ENCODE measurements at regions not wholly inside any gene's neighbourhood (a gene's known extent, or its start where the extent isn't known, plus 50 kb on each side); places are given as distances from the start of the nearest gene placed in this dataset.

- no peak overlapping the region for H2AFZ ChIP-seq (ENCODE audit: low read length)
- no peaks in the 10 kb centered on the region for H3K36me3 ChIP-seq (replicated peaks in 1 of 2; ENCODE audit: control insufficient read depth in 2 of 2, insufficient read depth in 2 of 2, low read length in 2 of 2)
- H2BK12ac ChIP-seq (ENCODE audit: low read length), result no peak overlapping the region
- H3K4me3 ChIP-seq (ENCODE audit: low read length in 2 of 2), result no peak overlapping the region
- H4K8ac ChIP-seq (ENCODE audit: low read depth, low read length), result no peak overlapping the region
- H3K27me3 ChIP-seq (ENCODE audit: control insufficient read depth in 3 of 3, insufficient read depth in 3 of 3, low read depth in 1 of 3, low read length in 3 of 3), result peaks cover 0 to 4% (median 0%) of the 10 kb centered on the region in 3 experiments
- H2AK5ac ChIP-seq (ENCODE audit: low read depth, low read length), result no peak overlapping the region
- H3K4ac ChIP-seq (ENCODE audit: low read length), result no peak overlapping the region
- H3K18ac ChIP-seq (ENCODE audit: low read length), result no peak overlapping the region
- no peak for DNase-seq (ENCODE audit: low spot score)
- H3K4me1 ChIP-seq (ENCODE audit: control insufficient read depth in 2 of 2, insufficient read depth in 1 of 2, low read depth in 1 of 2, low read length in 2 of 2), result no peaks in the 10 kb centered on the region
- H3K9me3 ChIP-seq (replicated peaks in 1 of 2; ENCODE audit: control insufficient read depth in 2 of 2, insufficient read depth in 1 of 2, low read depth in 1 of 2, low read length in 2 of 2), result no peaks in the 10 kb centered on the region
- no peak overlapping the region for H3K27ac ChIP-seq (replicated peaks; ENCODE audit: low read length)
- H3K79me1 ChIP-seq (ENCODE audit: low read depth, low read length), result no peaks in the 10 kb centered on the region
- no peak overlapping the region for H2BK120ac ChIP-seq (ENCODE audit: low read depth, low read length)
- H2BK15ac ChIP-seq (ENCODE audit: low read length), result no peak overlapping the region
- no peak overlapping the region for H4K91ac ChIP-seq (ENCODE audit: low read depth, low read length, poor library complexity)
- H3K14ac ChIP-seq (ENCODE audit: low read length), result no peak overlapping the region
- no peak overlapping the region for H3K9ac ChIP-seq (ENCODE audit: low read depth, low read length, poor library complexity)
- H3K23ac ChIP-seq (ENCODE audit: low read depth, low read length, poor library complexity), result no peak overlapping the region
- H2BK5ac ChIP-seq (ENCODE audit: low read length), result no peak overlapping the region
- H3K4me2 ChIP-seq (ENCODE audit: insufficient read depth, low read length, poor library complexity, severe bottlenecking), result no peak overlapping the region
- no CpG with 5 or more reads among the region's 2 CpGs for WGBS, 2 donors (ENCODE audit: extremely low coverage in 2 of 2, insufficient read length in 2 of 2, insufficient replicate concordance in 1 of 2)
These were observed 56.0 kb upstream of the ESX1 start for GRCh38 chrX:104310657-104311254.

- no peak overlapping the region for H2BK5ac ChIP-seq (ENCODE audit: low read length)
- H3K4me1 ChIP-seq (ENCODE audit: control insufficient read depth in 2 of 2, insufficient read depth in 1 of 2, low read depth in 1 of 2, low read length in 2 of 2), result no peaks in the 10 kb centered on the region
- H3K4ac ChIP-seq (ENCODE audit: low read length), result no peak overlapping the region
- no peaks in the 10 kb centered on the region for H3K36me3 ChIP-seq (replicated peaks in 1 of 2; ENCODE audit: control insufficient read depth in 2 of 2, insufficient read depth in 2 of 2, low read length in 2 of 2)
- H3K23ac ChIP-seq (ENCODE audit: low read depth, low read length, poor library complexity), result no peak overlapping the region
- no peak overlapping the region for H3K27ac ChIP-seq (replicated peaks; ENCODE audit: low read length)
- H3K9ac ChIP-seq (ENCODE audit: low read depth, low read length, poor library complexity), result no peak overlapping the region
- H3K9me3 ChIP-seq (replicated peaks in 1 of 2; ENCODE audit: control insufficient read depth in 2 of 2, insufficient read depth in 1 of 2, low read depth in 1 of 2, low read length in 2 of 2), result no peaks in the 10 kb centered on the region
- no peak overlapping the region for H2BK15ac ChIP-seq (ENCODE audit: low read length)
- H4K91ac ChIP-seq (ENCODE audit: low read depth, low read length, poor library complexity), result no peak overlapping the region
- H3K14ac ChIP-seq (ENCODE audit: low read length), result no peak overlapping the region
- H3K4me3 ChIP-seq (ENCODE audit: low read length in 2 of 2), result no peak overlapping the region
- no peak overlapping the region for H2AFZ ChIP-seq (ENCODE audit: low read length)
- H2BK12ac ChIP-seq (ENCODE audit: low read length), result no peak overlapping the region
- H2AK5ac ChIP-seq (ENCODE audit: low read depth, low read length), result no peak overlapping the region
- no peak for DNase-seq (ENCODE audit: low spot score)
- no CpG with 5 or more reads among the region's 12 CpGs for WGBS, 2 donors (ENCODE audit: extremely low coverage in 2 of 2, insufficient read length in 2 of 2, insufficient replicate concordance in 1 of 2)
- H2BK120ac ChIP-seq (ENCODE audit: low read depth, low read length), result no peak overlapping the region
- no peak overlapping the region for H3K18ac ChIP-seq (ENCODE audit: low read length)
- no peak overlapping the region for H4K8ac ChIP-seq (ENCODE audit: low read depth, low read length)
- peaks cover 0 to 4% (median 0%) of the 10 kb centered on the region in 3 experiments for H3K27me3 ChIP-seq (ENCODE audit: control insufficient read depth in 3 of 3, insufficient read depth in 3 of 3, low read depth in 1 of 3, low read length in 3 of 3)
- H3K4me2 ChIP-seq (ENCODE audit: insufficient read depth, low read length, poor library complexity, severe bottlenecking), result no peak overlapping the region
- no peaks in the 10 kb centered on the region for H3K79me1 ChIP-seq (ENCODE audit: low read depth, low read length)
These were observed 55.4 kb upstream of the ESX1 start for GRCh38 chrX:104310090-104310489.

DNA sequence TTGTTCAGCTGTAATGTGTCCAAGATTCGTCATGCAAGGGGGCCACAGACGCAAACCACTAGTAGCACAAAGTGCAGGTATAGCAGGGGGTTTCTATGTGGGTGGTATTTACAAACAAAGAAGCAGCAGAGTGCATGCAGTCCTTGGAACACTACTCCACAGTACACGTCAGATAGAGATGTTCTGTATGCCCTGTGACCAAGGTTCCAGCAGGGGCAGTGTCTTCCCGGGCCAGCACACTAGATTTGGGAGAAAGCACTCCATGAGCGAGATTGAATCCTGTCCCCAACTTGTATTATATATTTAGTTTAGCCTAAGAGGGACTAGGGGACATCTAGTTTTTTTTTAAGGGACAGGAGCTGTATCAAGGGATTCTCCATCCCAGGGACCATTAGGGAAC, 54.4 kb upstream of the ESX1 start:
- H3K4me3 ChIP-seq (ENCODE audit: low read length in 2 of 2), result no peak overlapping the region
- H3K18ac ChIP-seq (ENCODE audit: low read length), result no peak overlapping the region
- H3K79me1 ChIP-seq (ENCODE audit: low read depth, low read length), result no peaks in the 10 kb centered on the region
- no peak overlapping the region for H4K91ac ChIP-seq (ENCODE audit: low read depth, low read length, poor library complexity)
- H3K9ac ChIP-seq (ENCODE audit: low read depth, low read length, poor library complexity), result no peak overlapping the region
- no peak overlapping the region for H4K8ac ChIP-seq (ENCODE audit: low read depth, low read length)
- no peak overlapping the region for H3K27ac ChIP-seq (replicated peaks; ENCODE audit: low read length)
- no peak overlapping the region for H3K4me2 ChIP-seq (ENCODE audit: insufficient read depth, low read length, poor library complexity, severe bottlenecking)
- H3K4ac ChIP-seq (ENCODE audit: low read length), result no peak overlapping the region
- H2BK5ac ChIP-seq (ENCODE audit: low read length), result no peak overlapping the region
- DNase-seq (ENCODE audit: low spot score), result no peak
- no peaks in the 10 kb centered on the region for H3K9me3 ChIP-seq (replicated peaks in 1 of 2; ENCODE audit: control insufficient read depth in 2 of 2, insufficient read depth in 1 of 2, low read depth in 1 of 2, low read length in 2 of 2)
- no peak overlapping the region for H3K14ac ChIP-seq (ENCODE audit: low read length)
- WGBS, 2 donors (ENCODE audit: extremely low coverage in 2 of 2, insufficient read length in 2 of 2, insufficient replicate concordance in 1 of 2), result no CpG with 5 or more reads among the region's 5 CpGs
- H2BK120ac ChIP-seq (ENCODE audit: low read depth, low read length), result no peak overlapping the region
- H3K36me3 ChIP-seq (replicated peaks in 1 of 2; ENCODE audit: control insufficient read depth in 2 of 2, insufficient read depth in 2 of 2, low read length in 2 of 2), result no peaks in the 10 kb centered on the region
- H2AK5ac ChIP-seq (ENCODE audit: low read depth, low read length), result no peak overlapping the region
- peaks cover 0 to 4% (median 0%) of the 10 kb centered on the region in 3 experiments for H3K27me3 ChIP-seq (ENCODE audit: control insufficient read depth in 3 of 3, insufficient read depth in 3 of 3, low read depth in 1 of 3, low read length in 3 of 3)
- H2BK12ac ChIP-seq (ENCODE audit: low read length), result no peak overlapping the region
- H2AFZ ChIP-seq (ENCODE audit: low read length), result no peak overlapping the region
- H2BK15ac ChIP-seq (ENCODE audit: low read length), result no peak overlapping the region
- H3K4me1 ChIP-seq (ENCODE audit: control insufficient read depth in 2 of 2, insufficient read depth in 1 of 2, low read depth in 1 of 2, low read length in 2 of 2), result no peaks in the 10 kb centered on the region
- no peak overlapping the region for H3K23ac ChIP-seq (ENCODE audit: low read depth, low read length, poor library complexity)

- H4K8ac ChIP-seq (ENCODE audit: low read depth, low read length), result no peak overlapping the region
- no peak overlapping the region for H3K18ac ChIP-seq (ENCODE audit: low read length)
- H2AFZ ChIP-seq (ENCODE audit: low read length), result no peak overlapping the region
- H3K14ac ChIP-seq (ENCODE audit: low read length), result no peak overlapping the region
- no peak overlapping the region for H3K4ac ChIP-seq (ENCODE audit: low read length)
- H2BK120ac ChIP-seq (ENCODE audit: low read depth, low read length), result no peak overlapping the region
- no peak overlapping the region for H2AK5ac ChIP-seq (ENCODE audit: low read depth, low read length)
- no peak overlapping the region for H3K4me3 ChIP-seq (ENCODE audit: low read length in 2 of 2)
- H2BK5ac ChIP-seq (ENCODE audit: low read length), result no peak overlapping the region
- no CpG with 5 or more reads among the region's 5 CpGs for WGBS, 2 donors (ENCODE audit: extremely low coverage in 2 of 2, insufficient read length in 2 of 2, insufficient replicate concordance in 1 of 2)
- H2BK12ac ChIP-seq (ENCODE audit: low read length), result no peak overlapping the region
- DNase-seq (ENCODE audit: low spot score), result no peak
- no peaks in the 10 kb centered on the region for H3K36me3 ChIP-seq (replicated peaks in 1 of 2; ENCODE audit: control insufficient read depth in 2 of 2, insufficient read depth in 2 of 2, low read length in 2 of 2)
- H3K27me3 ChIP-seq (ENCODE audit: control insufficient read depth in 3 of 3, insufficient read depth in 3 of 3, low read depth in 1 of 3, low read length in 3 of 3), result peaks cover 0 to 4% (median 0%) of the 10 kb centered on the region in 3 experiments
- H3K23ac ChIP-seq (ENCODE audit: low read depth, low read length, poor library complexity), result no peak overlapping the region
- H4K91ac ChIP-seq (ENCODE audit: low read depth, low read length, poor library complexity), result no peak overlapping the region
- H3K79me1 ChIP-seq (ENCODE audit: low read depth, low read length), result no peaks in the 10 kb centered on the region
- H3K9ac ChIP-seq (ENCODE audit: low read depth, low read length, poor library complexity), result no peak overlapping the region
- no peak overlapping the region for H3K27ac ChIP-seq (replicated peaks; ENCODE audit: low read length)
- no peaks in the 10 kb centered on the region for H3K4me1 ChIP-seq (ENCODE audit: control insufficient read depth in 2 of 2, insufficient read depth in 1 of 2, low read depth in 1 of 2, low read length in 2 of 2)
- H3K9me3 ChIP-seq (replicated peaks in 1 of 2; ENCODE audit: control insufficient read depth in 2 of 2, insufficient read depth in 1 of 2, low read depth in 1 of 2, low read length in 2 of 2), result no peaks in the 10 kb centered on the region
- no peak overlapping the region for H2BK15ac ChIP-seq (ENCODE audit: low read length)
- no peak overlapping the region for H3K4me2 ChIP-seq (ENCODE audit: insufficient read depth, low read length, poor library complexity, severe bottlenecking)
These were observed 52.6 kb upstream of the ESX1 start for GRCh38 chrX:104307341-104307740.

All from neuronal stem cell (in vitro differentiated cells).